Fibroblast of mammary gland (primary cell): ENCODE measurements at regions not wholly inside any gene's neighbourhood (a gene's known extent, or its start where the extent isn't known, plus 50 kb on each side); places are given as distances from the start of the nearest gene placed in this dataset.

ENCODE experiments used
- DNase-seq: peaks from one replicate; pipeline ENCODE4 v3.0.0-alpha.2; 2010; ENCODE audit warnings: low read depth
- H3K4me3 ChIP-seq: 2 replicates; pipeline ENCODE4 v1.5.1; 2011; ENCODE audit warnings: low read depth, mild to moderate bottlenecking, low read length, moderate library complexity; ENCODE audit not compliant: control insufficient read depth
- CTCF ChIP-seq: conservative IDR thresholded peaks from 2 replicates; pipeline ENCODE4 v1.5.1; 2011; ENCODE audit warnings: low read depth, low read length, inconsistent platforms; ENCODE audit not compliant: control insufficient read depth, insufficient read depth

GRCh38 chr4:55727746-55728145 lies 91.6 kb upstream of the NMU start:
- DNase-seq: no peak
- TF ChIP-seq CTCF: no peak
- H3K4me3 ChIP-seq: no peak overlapping the region

GRCh38 chr4:55729351-55730279 lies 90.0 kb upstream of the EXOC1L start:
- DNase-seq: no peak
- TF ChIP-seq CTCF: no peak
- no peak overlapping the region for H3K4me3 ChIP-seq

DNA sequence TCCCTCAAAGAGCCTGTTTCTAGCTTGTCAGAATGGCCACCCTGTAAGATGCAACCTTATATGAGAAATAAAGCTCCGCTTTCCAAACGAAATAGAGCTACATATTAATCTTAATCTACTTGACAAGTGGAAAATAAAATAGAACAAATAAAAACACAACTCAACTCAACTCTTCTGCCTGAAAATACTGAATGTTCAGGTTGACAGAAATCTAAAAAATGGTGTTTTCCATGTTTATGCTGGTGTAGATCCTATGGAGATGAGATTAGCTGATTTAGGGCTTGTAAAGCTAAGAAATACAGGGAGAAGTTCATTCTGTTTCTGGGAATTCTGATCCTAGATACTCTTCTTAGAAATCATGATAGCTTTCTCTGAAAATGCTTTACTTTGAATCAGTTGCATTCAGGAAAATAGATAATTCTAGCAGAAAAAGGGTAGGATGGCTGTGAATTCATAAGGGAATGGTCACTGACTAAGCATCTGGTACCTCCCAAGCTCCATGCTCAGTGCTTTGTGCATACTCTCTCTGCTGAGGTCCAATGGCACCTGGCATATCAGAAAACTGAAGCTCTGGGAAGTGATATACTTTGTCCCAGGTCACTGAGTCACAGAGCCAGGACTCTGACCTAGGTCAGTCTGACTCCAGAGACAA lies 89.2 kb upstream of the EXOC1L start:
- no peak for TF ChIP-seq CTCF
- no peak for DNase-seq
- H3K4me3 ChIP-seq: no peak overlapping the region

DNA sequence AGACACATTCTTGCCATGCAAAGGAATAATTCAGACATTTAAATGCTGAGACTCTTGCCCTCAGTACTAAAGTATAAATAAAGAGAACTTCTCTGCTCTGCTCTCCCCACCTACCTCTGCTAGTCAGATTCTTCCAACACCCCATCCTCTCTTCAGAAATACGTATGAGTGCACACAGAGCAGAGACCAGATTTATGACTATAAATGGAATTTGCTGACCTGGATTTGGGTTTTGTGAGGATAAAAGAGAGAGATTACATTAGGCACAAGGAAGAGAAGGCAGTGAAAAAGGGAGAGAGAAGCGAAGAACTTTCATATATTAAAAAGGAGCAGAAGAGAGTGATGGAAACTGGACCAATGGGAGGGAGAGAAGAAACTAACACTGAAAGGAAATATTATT lies 87.6 kb upstream of the EXOC1L start:
- no peak for TF ChIP-seq CTCF
- no peak overlapping the region for H3K4me3 ChIP-seq
- no peak for DNase-seq

DNA sequence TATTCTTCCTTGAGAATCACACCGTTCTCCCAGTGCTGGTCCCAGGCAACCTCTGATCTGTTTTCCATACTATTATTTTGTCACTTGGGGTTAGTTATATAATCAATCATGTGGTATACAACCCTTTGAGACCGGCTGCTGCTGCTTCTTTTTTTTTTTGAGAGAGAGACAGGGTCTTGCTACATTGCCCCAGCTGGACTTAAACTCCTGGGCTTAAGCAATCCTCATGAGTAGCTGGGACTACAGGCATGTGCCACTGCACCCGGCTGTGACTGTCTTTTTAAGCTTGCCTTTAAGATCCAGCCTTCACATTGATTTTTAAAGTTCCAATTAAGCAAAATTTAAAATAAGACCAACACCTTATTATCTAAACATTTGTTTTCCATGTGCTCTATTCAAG lies 86.7 kb upstream of the EXOC1L start:
- no peak for DNase-seq
- TF ChIP-seq CTCF: no peak
- no peak overlapping the region for H3K4me3 ChIP-seq

DNA sequence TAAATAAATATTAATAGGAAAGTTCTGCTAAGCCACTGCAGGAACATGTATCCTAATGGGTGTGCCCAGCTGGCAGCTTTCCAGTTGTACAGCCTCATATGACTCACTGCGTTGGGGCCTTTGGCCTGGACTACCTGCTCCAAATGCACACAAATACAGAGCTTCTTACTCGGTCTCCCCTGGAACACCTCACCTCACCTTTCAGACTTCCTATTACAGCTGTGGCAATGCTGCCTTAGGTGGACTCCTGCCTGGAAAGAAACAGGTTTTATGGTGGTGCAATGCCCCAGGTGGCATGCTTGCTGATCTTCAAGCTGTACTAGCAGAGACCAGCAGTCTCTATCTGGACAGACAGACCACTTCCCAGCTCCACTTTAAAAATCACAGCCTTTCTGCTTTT lies 85.7 kb upstream of the EXOC1L start:
- peak; percentile 71 for DNase-seq
- TF ChIP-seq CTCF: no peak
- no peak overlapping the region for H3K4me3 ChIP-seq
